ENCODE measurements at regions not wholly inside any gene's neighbourhood (a gene's known extent, or its start where the extent isn't known, plus 50 kb on each side); places are given as distances from the start of the nearest gene placed in this dataset.

DNA sequence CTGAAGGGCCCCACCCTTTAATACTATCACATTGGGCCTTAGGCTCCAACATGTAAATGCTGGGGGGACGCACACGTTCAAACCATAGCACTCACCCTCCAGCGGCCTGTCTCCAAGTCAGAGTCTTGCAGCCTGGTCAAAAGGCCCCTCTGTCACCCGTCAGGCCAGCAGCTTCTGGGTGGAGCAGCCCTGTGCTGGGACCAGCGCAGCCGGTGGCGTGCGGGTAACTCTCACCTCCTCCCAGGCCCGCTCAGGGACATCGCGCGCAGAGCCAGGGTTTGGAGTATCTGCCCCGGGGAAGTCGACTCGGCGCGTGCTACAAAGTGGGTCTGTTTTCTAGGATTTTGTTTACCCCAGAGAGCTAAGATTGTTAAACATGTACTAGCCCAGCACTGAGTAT lies 93.0 kb upstream of the COL5A1 start:
- Histone ChIP-seq H3K27ac (ENCODE audit: extremely low read depth, low read depth, low read length) (no peak overlapping the region), H3K4me1 (replicated peaks in 1 of 2; ENCODE audit: control insufficient read depth in 2 of 2, insufficient read depth in 2 of 2, low read length in 2 of 2) (no peaks in the 10 kb centered on the region; a peak in 1 of 5 replicates), H4K20me1 (replicated peaks; ENCODE audit: control insufficient read depth, insufficient read depth, low read length) (peaks cover 16% of the 10 kb centered on the region; the same call in 1 of the 2 replicates), H3K36me3 (ENCODE audit: control insufficient read depth, insufficient read depth, low read length) (no peaks in the 10 kb centered on the region), H3K9me1 (ENCODE audit: control insufficient read depth, insufficient read depth, low read length) (no peaks in the 10 kb centered on the region), H3K9ac (ENCODE audit: insufficient read depth in 1 of 2, low read depth in 2 of 2, low read length in 2 of 2) (no peak overlapping the region), H3K4me2 (ENCODE audit: insufficient read depth, low read length) (no peak overlapping the region), H3K4me3 (no peak overlapping the region), H3K79me2 (ENCODE audit: control insufficient read depth, insufficient read depth, low read length) (no peaks in the 10 kb centered on the region), H3K27me3 (ENCODE audit: control insufficient read depth in 2 of 2, insufficient read depth in 2 of 2, low read length in 2 of 2) (peaks cover 21 to 87% of the 10 kb centered on the region in 2 experiments; a peak in 4 of 5 replicates), H3K9me3 (replicated peaks; ENCODE audit: control insufficient read depth, insufficient read depth, low read depth, low read length) (no peaks in the 10 kb centered on the region), H2AFZ (ENCODE audit: low read depth, low read length) (no peak overlapping the region)
- CTCF ChIA-PET (ENCODE audit: low intra/inter-chr PET ratio) = no interaction called here
- DNase-seq (ENCODE audit: extremely low read depth in 1 of 4, low spot score in 3 of 4) = no peak
- TF ChIP-seq TAF7 (tag; IDR thresholded peaks at IDR 0.05) (no peak), RAD51 (IDR thresholded peaks at IDR 0.05; ENCODE audit: borderline replicate concordance, low read depth) (no peak), SIX5 (IDR thresholded peaks at IDR 0.05; ENCODE audit: borderline replicate concordance in 1 of 2, insufficient read depth in 1 of 2, low read depth in 1 of 2, low read length in 2 of 2) (no peak), MEF2A (IDR thresholded peaks at IDR 0.05; ENCODE audit: control insufficient read depth, low read depth, low read length) (no peak), BACH1 (tag; IDR thresholded peaks at IDR 0.05) (no peak), ARID2 (IDR thresholded peaks at IDR 0.05) (no peak), ZNF311 (CRISPR knock-in tag; IDR thresholded peaks at IDR 0.05) (no peak)
- TF ChIP-seq, protein P1, sequence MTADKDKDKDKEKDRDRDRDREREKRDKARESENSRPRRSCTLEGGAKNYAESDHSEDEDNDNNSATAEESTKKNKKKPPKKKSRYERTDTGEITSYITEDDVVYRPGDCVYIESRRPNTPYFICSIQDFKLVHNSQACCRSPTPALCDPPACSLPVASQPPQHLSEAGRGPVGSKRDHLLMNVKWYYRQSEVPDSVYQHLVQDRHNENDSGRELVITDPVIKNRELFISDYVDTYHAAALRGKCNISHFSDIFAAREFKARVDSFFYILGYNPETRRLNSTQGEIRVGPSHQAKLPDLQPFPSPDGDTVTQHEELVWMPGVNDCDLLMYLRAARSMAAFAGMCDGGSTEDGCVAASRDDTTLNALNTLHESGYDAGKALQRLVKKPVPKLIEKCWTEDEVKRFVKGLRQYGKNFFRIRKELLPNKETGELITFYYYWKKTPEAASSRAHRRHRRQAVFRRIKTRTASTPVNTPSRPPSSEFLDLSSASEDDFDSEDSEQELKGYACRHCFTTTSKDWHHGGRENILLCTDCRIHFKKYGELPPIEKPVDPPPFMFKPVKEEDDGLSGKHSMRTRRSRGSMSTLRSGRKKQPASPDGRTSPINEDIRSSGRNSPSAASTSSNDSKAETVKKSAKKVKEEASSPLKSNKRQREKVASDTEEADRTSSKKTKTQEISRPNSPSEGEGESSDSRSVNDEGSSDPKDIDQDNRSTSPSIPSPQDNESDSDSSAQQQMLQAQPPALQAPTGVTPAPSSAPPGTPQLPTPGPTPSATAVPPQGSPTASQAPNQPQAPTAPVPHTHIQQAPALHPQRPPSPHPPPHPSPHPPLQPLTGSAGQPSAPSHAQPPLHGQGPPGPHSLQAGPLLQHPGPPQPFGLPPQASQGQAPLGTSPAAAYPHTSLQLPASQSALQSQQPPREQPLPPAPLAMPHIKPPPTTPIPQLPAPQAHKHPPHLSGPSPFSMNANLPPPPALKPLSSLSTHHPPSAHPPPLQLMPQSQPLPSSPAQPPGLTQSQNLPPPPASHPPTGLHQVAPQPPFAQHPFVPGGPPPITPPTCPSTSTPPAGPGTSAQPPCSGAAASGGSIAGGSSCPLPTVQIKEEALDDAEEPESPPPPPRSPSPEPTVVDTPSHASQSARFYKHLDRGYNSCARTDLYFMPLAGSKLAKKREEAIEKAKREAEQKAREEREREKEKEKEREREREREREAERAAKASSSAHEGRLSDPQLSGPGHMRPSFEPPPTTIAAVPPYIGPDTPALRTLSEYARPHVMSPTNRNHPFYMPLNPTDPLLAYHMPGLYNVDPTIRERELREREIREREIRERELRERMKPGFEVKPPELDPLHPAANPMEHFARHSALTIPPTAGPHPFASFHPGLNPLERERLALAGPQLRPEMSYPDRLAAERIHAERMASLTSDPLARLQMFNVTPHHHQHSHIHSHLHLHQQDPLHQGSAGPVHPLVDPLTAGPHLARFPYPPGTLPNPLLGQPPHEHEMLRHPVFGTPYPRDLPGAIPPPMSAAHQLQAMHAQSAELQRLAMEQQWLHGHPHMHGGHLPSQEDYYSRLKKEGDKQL (CRISPR knock-in tag; IDR thresholded peaks at IDR 0.05; ENCODE audit: borderline replicate concordance) = no peak
- BruUV-seq (replicated peaks) = no TSS peak
- no peak for FAIRE-seq
- intact Hi-C loops (cut with micrococcal nuclease) = no loop called here
- WGBS (ENCODE audit: insufficient coverage, low coverage, missing lambda C conversion rate) = 28% methylated on average over 12 of the region's 17 CpGs
- POLR2A ChIA-PET = no interaction called here
- in situ Hi-C loops (cut with MboI) = no loop called here
- ATAC-seq = no peak
